DMS153 treated with DMSO at 0.1 percent for 48 hours (cell line): ENCODE measurements at regions not wholly inside any gene's neighbourhood (a gene's known extent, or its start where the extent isn't known, plus 50 kb on each side); places are given as distances from the start of the nearest gene placed in this dataset.
"Not testable (repeated sequence)": the region's sequence is repeated elsewhere in the genome, so short reads cannot be mapped to it uniquely, and the experiment has no call there.

ENCODE experiments used
- DNase-seq: peaks from one replicate; lab custom pipeline; 2025; ENCODE audit not compliant: unreplicated experiment; lab: John Stamatoyannopoulos, UW

DNA sequence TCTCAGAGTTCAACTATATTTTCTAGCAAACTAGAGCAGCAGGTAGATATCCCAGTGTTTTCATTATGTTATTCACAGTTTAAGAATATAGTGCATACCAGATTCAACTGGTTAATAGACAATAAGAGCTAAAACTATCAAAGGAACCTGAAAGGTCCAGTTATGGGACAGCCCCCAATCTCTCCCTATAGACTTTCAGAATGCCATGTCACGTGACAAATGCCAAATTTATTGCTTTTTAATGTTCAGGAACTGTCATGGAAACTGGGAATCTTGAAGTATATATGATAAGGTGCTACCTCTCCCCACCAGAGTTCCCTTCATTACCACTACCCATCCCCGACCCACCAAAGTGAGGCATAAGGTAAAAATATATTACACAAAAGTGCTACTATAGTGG lies 629.0 kb upstream of the SEMA6A start:
- no peak for DNase-seq

DNA sequence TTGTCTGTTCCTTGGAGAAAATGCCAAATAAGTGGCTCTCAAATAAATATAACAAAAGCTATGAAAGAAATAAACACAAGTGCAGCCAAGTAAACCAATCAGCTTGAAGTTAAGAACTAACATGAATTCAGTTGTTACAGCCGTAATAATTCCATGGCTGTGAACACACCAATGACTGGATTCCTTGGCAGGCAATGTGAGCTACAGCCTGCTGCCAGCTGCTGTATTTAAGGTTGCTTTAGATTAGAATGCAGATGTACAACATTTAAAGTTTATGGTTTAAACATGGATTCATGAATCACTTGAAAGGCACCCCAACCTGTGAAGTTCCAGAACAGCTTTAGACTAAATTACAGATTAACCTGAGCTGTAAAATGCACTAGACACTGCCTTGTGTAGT lies 626.4 kb upstream of the SEMA6A start:
- DNase-seq = no peak

DNA sequence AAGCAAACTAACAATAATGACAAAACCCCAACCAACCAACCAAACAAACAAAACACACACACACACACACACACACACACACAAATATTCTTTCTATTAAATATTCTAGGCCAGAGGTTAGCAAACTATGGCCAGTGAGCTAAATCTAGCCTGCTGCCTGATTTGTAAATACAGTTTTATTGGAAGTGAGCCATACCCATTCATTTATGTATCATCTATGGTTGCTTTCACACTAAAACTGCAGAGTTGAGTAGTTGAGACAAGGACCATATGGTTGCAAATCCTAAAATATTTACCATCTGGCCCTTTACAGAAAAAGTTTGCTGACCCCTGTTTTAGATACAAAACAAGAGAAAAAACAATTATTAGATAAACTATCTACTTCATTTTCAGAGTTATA lies 620.5 kb upstream of the SEMA6A start:
- no peak for DNase-seq

DNA sequence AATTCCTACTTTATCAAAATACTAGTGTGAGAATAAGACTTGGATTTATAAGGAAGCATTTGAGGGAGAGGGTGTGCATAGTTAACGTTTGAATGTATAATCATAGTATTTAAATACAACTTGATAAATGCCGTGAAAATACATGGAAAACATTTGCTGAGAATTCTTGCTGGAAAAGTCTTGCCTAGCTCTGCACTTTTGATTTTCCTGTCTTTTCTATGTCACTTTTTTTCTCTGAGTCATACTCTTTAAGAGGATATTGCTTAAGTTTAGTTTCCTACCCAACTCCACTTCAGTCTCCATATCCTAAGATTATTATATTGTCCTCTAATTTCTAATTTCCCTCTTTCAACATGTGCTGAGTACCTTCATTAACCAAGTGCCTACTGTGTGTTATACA lies 616.6 kb upstream of the SEMA6A start:
- no peak for DNase-seq

DNA sequence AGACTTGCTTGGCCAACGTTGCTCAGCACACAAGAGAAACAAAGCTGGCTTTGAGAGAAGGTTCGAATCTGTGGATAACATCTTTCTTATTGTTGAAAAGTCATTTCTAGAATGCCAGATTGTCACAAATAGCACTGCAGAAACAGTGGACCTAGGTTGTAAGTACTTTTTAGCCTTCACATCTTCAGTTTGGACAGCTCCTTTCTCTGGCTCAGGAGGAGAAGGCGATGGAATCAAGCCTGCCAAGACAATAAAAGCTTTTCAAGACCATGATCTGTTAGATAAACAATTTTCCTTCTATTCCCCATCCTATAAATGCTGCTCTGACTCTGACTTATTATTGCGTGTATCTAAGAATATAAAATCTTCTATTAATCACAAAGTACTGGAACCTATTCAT lies 615.2 kb upstream of the SEMA6A start:
- no peak for DNase-seq

DNA sequence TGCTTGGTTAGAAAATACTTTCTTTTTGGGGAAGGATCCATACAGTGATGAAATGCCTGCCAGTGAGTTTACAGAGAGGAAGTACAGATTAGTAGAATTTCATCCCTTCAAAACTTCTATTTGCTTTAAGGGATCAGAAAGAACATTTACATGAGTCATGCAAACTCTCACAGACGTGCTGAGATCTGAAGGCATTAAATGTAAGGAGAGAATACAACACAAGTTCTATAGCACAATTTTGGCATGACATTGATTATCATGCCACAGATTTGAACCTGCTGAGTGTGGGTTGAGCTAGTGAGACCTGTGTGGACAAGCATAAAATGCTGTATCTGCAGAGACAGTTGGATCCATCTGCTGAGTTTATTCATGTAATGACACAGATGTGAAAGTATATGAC lies 613.6 kb upstream of the SEMA6A start:
- no peak for DNase-seq

DNA sequence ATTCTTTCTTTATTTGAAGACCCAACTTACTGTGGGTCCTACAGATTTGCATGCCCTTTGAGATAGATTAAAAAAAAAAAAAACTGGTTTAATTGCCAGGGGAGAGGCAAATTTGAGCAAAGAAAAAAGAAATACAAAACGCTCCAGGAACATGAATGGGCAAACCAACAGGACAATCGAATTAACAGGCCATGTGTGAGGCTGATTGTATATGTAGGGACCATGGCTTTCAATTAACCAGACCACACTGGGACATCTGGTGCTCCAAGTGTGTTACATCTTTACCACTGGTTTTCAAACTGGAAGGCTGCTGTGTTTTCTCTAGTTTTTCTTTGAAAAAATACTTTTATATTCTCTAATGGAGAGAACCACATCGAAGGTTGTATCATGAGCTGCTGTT lies 612.1 kb upstream of the SEMA6A start:
- no peak for DNase-seq

DNA sequence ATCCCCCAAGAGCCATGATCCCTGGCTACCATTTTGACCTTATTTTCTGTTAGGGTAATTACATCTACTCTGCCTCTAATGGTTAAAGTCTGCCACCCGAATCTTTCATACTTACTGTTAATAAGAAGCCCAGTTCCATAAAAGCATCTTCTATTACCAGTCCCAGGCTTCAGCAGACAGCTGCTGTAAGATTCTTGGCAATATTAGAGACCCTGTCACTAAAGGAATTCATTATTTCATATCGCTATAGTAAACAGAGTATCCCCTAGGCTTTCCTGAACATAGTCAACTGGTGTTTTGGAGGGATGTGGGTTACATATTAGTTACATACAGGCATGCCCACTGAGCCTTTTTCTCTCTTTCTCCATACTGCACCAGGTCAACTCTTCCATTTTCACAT lies 608.7 kb upstream of the SEMA6A start:
- DNase-seq = no peak

DNA sequence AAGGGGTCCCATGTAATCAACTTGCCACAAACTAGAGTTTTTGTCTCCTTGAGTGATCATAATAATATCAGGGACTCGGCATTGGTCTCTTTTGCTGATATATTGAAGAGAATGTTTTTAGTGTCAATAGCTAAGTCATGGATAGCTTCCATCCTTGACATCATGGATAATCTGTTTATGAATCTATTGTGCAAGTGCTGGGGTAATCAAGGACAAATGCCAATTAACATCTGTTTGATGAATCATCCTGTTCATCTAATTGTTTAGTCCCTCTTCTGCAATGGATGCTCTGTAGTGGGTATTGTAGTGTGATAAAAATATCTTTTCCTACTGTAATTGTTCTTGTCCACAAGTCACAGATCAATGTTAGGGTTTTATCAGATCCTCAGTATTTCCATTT lies 607.5 kb upstream of the SEMA6A start:
- DNase-seq = no peak

DNA sequence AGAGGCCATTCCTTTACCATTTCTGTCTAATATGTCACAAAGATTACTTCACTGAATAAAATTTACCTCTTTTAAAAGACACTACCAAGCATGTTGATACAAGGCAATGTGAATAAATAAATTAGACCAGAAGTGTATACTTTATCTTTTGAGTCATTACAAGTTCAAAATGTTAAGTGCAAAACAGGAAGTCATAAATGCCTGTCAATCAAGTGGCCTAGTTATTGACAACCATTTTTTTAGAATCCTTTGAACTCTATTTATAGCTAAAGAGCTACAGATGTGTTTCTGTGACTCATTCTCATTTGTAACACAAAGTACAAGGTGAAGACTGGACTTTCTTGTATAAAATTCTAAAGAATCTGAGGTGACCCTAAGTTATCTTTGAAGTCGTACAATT lies 602.7 kb upstream of the SEMA6A start:
- peak; percentile 1 for DNase-seq

DNA sequence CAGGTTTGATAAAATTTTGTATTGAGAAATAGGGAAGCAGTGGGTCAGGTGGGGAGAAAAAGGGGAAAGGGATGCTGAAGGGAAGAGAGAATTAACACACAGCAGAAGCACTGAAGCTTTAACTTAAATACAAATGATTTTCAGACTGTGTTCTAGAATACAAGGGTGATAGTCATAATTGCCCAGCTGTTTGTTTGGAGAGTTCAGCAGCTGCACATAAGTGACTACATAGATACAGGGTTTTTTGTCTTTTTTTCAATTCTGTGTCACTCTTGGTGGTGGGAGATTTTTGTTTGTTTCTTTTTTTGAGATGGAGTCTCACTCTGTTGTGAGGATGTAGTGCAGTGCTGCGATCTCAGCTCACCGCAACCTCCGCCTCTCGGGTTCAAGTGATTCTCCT lies 590.4 kb upstream of the SEMA6A start:
- no peak for DNase-seq

DNA sequence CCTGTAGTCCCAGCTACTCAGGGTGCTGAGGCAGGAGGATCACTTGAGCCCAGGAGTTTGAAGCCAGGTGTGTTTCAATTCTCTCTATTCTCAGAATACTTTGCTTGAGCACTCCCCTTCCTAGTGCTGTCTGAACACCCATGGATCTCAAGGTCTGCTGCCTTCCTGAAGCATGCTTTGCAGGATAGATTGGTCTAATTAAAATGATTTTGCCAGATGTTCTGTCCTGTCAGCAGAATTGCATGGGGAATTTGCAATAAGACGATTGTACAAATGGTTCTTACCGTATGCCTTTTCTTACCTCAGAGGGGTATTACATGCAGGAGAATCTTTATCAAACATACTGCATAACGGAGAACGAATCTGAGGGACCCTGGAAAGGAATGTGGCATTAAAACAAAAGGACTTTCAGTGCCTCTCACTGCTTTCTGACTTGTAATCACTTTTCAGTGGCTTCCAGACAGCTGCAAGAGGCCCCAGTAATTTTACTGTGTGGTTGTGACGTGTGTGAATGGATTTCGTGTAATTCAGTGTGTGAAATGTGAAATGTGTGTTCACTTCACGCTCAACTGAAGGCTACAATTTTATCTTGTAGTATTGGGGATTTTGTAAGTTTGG lies 587.2 kb upstream of the SEMA6A start:
- DNase-seq = no peak

DNA sequence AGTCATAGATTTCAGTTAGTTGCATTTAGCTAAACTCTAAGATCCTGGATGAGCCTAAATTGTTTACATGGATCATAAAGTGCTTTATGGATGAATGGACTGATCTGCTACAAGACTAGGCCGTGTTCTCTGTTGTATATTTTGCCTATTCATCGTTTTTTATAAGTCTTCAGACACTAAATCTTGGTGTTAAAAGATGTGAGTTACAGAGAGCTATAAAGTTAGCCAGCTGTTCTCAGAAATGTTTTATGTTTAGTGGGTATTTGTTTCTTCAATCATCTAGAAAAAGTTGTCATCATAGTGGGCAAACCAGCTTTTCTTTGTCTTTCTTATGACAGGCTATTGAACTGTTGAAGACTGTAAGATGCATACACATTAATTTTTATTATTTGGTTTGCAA lies 585.8 kb upstream of the SEMA6A start:
- DNase-seq = no peak

DNA sequence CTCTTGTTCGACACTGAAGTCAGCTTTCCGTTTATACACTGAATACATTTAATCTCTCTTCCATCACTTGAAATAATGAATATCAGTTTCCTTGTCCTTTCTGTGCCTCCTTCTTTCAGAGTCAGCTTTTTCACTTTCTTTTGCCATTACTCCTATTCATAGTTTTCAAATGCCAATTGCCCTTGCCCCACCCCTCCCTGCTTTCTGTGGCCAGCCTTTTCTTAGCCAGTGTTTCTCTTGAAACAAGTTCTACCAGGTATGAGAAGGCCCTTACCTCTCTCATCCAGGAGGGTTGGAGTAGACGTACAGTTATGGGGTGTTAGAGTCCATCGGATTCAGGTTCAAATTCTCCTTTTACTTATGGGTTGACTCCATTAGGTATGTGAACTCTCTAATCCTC lies 574.7 kb upstream of the SEMA6A start:
- DNase-seq = no peak

DNA sequence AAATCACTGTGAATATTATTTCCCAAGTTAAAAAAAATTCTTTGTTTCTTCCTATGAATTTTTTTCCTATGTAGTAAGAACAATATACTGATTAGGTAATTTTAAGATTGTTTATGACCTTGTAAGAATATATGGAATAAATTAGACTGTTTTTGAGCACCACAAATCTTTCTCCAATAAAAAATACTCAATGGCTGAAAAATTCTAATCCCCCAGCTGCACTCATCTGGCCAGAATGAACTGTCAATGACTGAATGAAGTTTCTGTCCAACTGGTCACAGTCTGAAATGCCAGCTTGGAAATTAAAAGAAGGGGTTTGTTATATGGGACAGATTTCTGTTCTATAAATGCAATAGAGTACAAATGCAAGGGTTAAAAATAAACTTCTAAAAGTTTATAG lies 569.5 kb upstream of the SEMA6A start:
- DNase-seq = no peak

DNA sequence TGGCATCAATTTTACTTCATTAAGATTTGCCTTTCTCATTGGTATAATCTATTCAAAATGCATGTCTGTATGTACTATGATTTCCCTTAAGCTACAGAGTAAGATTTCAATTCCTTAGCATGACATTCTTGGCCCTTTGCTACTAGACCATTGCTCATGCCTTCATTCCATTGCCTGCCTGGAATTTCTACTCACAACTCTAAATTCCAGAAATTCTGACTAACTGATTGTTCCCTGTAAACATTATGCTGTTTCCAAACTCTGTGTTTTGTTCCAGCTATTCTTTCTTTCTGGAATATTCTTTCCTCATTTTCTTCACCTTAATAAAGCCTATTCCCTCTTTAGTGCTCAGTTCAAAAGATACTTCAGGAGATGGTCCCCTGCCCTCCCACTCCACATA lies 568.8 kb upstream of the SEMA6A start:
- DNase-seq = no peak

DNA sequence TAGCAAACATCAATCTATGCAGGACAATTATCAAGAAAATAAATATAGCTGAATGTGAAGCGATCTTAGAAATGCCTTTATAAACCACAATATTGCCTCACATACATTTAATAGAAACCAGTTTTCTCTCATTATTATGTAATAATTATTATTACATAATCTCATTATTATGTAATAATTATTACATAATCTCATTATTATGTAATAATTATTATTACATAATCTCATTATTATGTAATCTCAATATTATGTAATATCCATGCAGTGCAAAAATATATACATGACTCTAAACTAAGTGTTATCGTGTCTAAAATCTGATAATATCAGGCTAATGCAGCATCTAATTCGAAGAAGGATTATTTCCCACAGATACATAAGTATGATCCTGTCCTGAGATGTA lies 563.9 kb upstream of the SEMA6A start:
- no peak for DNase-seq

DNA sequence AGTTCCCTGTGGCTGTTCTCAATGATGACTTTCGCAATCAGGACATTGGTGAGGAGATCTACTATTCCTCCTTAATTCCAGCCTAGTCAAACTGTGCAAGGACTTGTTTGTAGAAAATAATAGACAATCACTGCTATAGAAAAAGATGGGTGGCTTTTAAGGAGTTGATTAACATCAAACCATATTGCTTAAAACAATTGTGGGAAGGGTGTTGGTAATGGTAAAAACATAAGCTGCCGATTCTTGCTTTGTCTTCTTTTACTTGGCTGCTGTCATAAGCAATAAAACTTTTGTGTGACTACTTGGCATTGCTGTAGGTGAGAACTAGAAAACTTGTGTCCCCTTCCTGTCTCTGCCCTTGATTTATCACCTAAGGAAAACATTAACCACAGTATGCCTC lies 561.2 kb upstream of the SEMA6A start:
- no peak for DNase-seq

DNA sequence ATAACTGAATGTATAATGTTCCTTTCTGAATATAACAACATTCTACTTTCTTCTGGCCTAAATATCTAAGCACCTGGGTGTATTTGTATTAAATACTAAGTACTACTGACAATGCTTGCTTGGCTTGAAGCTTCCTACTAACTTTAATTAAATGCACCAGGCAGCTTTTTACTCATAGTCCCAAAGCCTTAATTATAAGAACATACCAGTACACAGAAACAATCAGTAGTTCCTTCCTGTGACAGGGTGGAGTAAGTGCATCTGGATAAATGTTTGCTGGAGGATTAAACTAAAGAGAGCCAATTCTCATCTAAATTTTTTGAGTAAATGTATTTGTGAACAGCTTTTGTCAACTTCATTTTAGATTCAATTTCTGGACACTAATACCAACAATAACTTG lies 558.6 kb upstream of the SEMA6A start:
- DNase-seq = no peak

DNA sequence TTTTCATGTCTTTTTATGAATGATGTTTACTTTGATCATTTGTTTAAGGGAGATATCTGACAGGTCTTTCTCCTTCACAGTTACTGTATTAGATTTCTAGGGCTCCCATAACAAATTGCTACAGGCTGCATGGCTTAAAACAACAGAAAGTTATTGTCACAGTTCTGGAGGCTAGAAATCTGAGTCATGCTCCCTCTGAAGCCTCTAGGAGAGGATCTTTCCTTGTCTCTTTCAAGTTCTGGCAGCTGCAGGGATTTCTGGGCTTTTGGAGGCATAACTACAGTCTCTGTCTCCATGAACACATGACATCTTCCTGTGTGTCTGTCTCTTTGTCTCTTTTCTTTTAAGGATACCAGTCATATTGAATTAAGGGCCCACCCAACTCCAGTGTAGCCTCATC lies 557.3 kb upstream of the SEMA6A start:
- DNase-seq = no peak

DNA sequence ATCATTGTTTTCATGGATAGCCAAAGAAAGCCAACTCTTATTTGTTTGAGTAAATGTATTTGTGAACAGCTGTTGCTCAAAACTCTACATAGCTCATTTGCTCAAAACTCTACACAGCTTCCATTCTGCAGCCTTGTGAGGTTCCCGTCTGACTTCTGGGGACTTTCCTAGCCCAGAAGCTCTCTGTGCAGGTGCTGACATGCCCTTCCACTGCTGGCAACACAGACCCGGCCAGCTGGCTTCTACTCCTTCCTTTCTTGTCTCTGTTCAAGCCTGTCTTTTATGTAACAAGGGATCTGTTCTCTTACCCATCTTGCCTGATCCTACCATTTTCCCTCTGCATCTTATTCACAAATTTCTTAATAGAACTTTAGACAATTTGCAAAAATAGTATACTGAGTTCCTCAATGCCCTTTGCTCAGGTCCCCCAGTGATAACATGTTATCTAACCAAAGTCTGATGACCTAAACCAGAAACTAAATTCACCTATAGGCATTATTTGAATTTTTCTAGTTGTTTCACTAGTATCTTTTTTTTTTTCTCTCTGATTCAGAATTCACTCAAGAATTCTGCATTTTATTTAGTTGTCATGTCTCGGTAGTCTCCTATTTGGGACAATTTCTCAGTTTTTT lies 556.5 kb upstream of the SEMA6A start:
- DNase-seq = peak; percentile 2

DNA sequence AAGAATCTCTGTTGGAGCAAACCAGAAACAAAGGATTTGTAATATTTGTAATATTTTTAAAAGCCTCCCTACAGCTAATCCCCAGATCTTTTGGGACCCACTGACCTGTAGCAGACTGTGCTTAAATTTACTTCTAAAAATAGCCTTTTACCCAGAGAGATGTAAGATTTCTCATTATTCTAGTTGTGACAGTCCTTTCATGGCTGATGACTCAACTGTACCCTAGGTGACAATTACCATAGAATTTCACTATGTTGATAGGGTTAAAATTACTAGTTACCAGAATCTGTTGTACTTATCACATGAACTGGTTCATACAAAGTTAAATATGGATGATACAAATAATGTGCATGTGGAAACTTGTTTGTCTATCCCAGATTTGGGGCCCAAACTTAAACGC lies 543.9 kb upstream of the SEMA6A start:
- no peak for DNase-seq

DNA sequence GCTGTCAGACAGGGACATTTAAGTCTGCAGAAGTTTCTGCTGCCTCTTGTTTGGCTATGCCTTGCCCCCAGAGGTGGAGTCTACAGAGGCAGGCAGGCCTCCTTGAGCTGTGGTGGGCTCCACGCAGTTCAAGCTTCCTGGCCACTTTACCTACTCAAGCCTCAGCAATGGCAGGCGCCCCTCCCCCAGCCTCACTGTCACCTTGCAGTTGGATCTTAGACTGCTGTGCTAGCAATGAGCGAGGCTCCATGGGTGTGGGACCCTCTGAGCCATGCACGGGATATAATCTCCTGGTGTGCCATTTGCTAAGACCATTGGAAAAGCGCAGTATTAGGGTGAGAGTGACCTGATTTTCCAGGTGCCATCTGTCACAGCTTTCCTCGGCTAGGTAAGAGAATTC lies 542.7 kb upstream of the SEMA6A start:
- not testable (repeated sequence) for DNase-seq
